H1 (cell line): ENCODE measurements at regions not wholly inside any gene's neighbourhood (a gene's known extent, or its start where the extent isn't known, plus 50 kb on each side); places are given as distances from the start of the nearest gene placed in this dataset.

Experiments
- FOSL1 ChIP-seq: IDR thresholded peaks from 2 replicates; pipeline ENCODE4 v1.6.1; 2011; ENCODE audit warnings: mild to moderate bottlenecking, low read depth, low read length, moderate library complexity; ENCODE audit not compliant: insufficient read depth

DNA sequence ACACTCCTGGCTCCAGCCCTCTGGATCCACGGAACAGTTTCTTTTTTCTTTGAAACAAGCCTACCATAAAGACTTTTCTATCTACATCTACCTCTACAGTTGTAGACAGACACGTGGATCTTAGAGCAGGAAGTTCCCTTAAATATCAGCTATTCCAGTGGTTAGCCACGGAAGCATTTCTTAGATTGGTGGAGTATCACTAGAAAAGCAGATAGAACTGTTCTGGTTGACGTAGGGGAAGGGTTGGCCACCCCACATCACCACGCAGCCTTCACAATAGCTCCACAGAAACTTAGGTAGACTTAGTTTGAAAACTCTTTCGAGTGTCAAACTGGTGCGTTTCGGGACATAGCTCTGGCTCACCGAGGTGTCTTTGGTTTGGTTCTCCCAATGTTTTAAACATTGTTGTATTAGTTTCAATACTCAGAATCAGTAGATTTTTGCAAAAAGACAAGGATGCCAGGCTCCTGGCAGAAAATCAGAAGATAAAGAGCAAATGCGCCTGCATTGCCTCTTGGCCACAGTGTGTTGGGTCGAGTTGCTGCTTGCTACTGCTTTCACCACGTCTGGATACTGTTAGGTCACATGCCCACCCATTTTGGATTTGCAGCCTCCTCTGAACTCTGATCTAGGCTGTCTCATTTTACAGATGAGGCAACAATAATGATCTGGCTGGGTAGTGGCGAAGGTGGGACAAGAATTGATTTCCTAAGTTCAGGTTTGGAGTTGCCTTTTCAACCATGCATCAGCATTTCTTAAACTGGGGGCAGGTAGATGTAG is 71.5 kb upstream of the DTNBP1 start (continued):
- no peak for TF ChIP-seq FOSL1
- TF ChIP-seq, all 59 proteins: peak for 0
